GM12875 (cell line): ENCODE measurements at regions not wholly inside any gene's neighbourhood (a gene's known extent, or its start where the extent isn't known, plus 50 kb on each side); places are given as distances from the start of the nearest gene placed in this dataset.

Experiments
- H3K4me3 ChIP-seq: one replicate; pipeline ENCODE4 v1.5.1; 2011; ENCODE audit warnings: low read depth, low read length, control low read depth
- CTCF ChIP-seq: IDR thresholded peaks from 2 replicates; pipeline ENCODE4 v1.5.1; 2011; ENCODE audit warnings: low read depth, mild to moderate bottlenecking, control low read depth, inconsistent platforms, low read length, moderate library complexity, borderline replicate concordance; ENCODE audit not compliant: insufficient read depth

- H3K4me3 ChIP-seq: no peak overlapping the region
- no peak for TF ChIP-seq CTCF
Observed at GRCh38 chr6:170132011-170132521, 158.8 kb downstream of the DLL1 start.

DNA sequence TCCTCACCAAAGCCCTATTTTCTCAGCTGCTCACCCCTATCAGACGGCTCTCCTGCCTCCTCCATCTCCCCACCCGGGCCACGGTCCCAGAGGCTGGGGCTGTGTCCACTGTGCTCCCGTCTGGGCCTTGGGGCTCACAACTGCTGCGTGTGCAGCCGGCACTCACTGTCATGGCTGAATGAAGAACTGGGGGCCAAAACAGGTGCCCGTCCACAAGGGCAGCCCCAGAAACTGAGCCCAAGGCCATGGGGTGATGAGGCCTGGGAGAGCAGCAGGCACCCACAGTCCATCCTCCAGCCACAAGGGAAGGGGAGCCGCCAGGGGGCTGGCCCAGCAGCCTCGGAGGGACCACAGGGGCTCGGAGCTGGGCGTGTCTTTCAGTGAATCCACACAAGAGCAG is 159.5 kb downstream of the DLL1 start:
- no peak for TF ChIP-seq CTCF
- no peak overlapping the region for H3K4me3 ChIP-seq

GRCh38 chr6:170130771-170131241 is 160.1 kb downstream of the DLL1 start:
- no peak for TF ChIP-seq CTCF
- no peak overlapping the region for H3K4me3 ChIP-seq

GRCh38 chr6:170130201-170130621 is 160.7 kb downstream of the DLL1 start:
- TF ChIP-seq CTCF: no peak

GRCh38 chr6:170129691-170130171 is 161.1 kb downstream of the DLL1 start:
- TF ChIP-seq CTCF: no peak
- H3K4me3 ChIP-seq: no peak overlapping the region

More at GRCh38 chr6:170130201-170130621, 160.7 kb downstream of the DLL1 start:
- no peak overlapping the region for H3K4me3 ChIP-seq

DNA sequence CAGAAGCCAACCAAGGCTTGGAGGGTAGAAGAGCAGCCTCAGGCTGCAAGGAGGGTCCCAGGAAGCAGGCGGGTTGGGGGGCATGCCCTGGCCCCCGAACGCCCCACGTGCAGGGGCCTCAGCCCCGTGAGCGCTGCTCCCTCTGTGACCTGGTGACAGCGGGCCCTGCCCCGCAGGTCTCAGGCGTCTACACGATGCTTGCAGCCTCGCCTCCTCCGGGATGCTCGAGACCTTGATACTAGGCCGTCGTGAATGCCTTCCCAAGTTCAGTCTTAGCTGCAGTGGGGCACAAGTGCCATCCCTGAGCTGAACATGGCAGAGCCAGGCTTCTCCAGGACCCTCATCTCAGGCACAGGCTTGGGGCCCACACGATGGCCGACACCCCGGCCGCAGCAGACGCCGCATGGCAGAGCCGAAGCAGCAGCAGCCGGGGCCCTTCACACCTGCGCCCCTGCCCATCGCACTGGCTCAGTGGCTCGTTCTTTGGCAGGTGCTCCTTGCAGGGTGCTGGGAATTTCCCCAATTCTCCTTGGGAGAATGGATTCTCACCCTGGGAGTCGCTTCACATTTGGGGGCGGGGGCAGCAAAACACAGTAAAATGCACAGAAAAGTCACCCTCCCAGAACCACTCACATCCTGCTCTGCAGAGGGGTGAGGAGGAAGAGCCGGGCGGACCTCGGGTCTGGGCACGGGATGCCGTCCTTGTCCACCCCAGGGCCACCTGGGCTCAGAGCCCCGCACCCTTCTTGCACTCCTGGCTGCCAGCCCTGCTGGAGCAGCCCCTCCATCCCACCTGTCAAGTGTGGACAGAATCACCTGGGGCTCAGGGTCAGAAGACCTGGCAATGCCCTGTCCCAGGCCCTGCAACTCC is 161.8 kb downstream of the DLL1 start:
- no peak for TF ChIP-seq CTCF
- no peak overlapping the region for H3K4me3 ChIP-seq
